ENCODE measurements at regions not wholly inside any gene's neighbourhood (a gene's known extent, or its start where the extent isn't known, plus 50 kb on each side); places are given as distances from the start of the nearest gene placed in this dataset.
"Not testable (repeated sequence)": the region's sequence is repeated elsewhere in the genome, so short reads cannot be mapped to it uniquely, and the experiment has no call there.

- intact Hi-C loops (cut with DNase I), result no loop called here
- no peaks in the 10 kb centered on the region for H3K9me3 ChIP-seq (ENCODE audit: control insufficient read depth, low read length)
- no peak overlapping the region for H3K27ac ChIP-seq (ENCODE audit: low read depth in 1 of 2, low read length in 2 of 2)
- no peak overlapping the region for H3K4me3 ChIP-seq (ENCODE audit: low read length in 2 of 2)
- no peaks in the 10 kb centered on the region for H3K36me3 ChIP-seq (ENCODE audit: control insufficient read depth in 1 of 2, insufficient read depth in 2 of 2, low read length in 1 of 2)
- ATAC-seq (ENCODE audit: low FRiP score), result no peak
- DNase-seq, result no peak
- H3K27me3 ChIP-seq (ENCODE audit: control insufficient read depth in 1 of 2, insufficient read depth in 2 of 2, low read length in 1 of 2), result no peaks in the 10 kb centered on the region
- 47 to 50% methylated on average over 1 of the region's 1 CpG for WGBS, 2 donors
- H3K4me1 ChIP-seq (ENCODE audit: control insufficient read depth in 1 of 2, insufficient read depth in 2 of 2, low read length in 2 of 2), result no peaks in the 10 kb centered on the region
Observed at GRCh38 chr3:3902161-3902560, 102.9 kb downstream of the LRRN1 start.

GRCh38 chr3:3906171-3906570 is 106.9 kb downstream of the LRRN1 start:
- H3K4me3 ChIP-seq (ENCODE audit: low read length in 2 of 2), result no peak overlapping the region
- intact Hi-C loops (cut with DNase I), result no loop called here
- H3K36me3 ChIP-seq (ENCODE audit: control insufficient read depth in 1 of 2, insufficient read depth in 2 of 2, low read length in 1 of 2), result no peaks in the 10 kb centered on the region
- 65 to 81% methylated on average over 3 of the region's 3 CpGs for WGBS, 2 donors
- H3K9me3 ChIP-seq (ENCODE audit: control insufficient read depth, low read length), result no peaks in the 10 kb centered on the region
- H3K4me1 ChIP-seq (ENCODE audit: control insufficient read depth in 1 of 2, insufficient read depth in 2 of 2, low read length in 2 of 2), result no peaks in the 10 kb centered on the region
- no peak for DNase-seq
- no peak overlapping the region for H3K27ac ChIP-seq (ENCODE audit: low read depth in 1 of 2, low read length in 2 of 2)
- no peaks in the 10 kb centered on the region for H3K27me3 ChIP-seq (ENCODE audit: control insufficient read depth in 1 of 2, insufficient read depth in 2 of 2, low read length in 1 of 2)
- ATAC-seq (ENCODE audit: low FRiP score), result no peak

GRCh38 chr3:3907023-3907422 is 107.8 kb downstream of the LRRN1 start:
- H3K4me1 ChIP-seq (ENCODE audit: control insufficient read depth in 1 of 2, insufficient read depth in 2 of 2, low read length in 2 of 2), result no peaks in the 10 kb centered on the region
- no peak overlapping the region for H3K4me3 ChIP-seq (ENCODE audit: low read length in 2 of 2)
- intact Hi-C loops (cut with DNase I), result no loop called here
- ATAC-seq (ENCODE audit: low FRiP score) (no peak), DNase-seq (no peak)
- no peaks in the 10 kb centered on the region for H3K36me3 ChIP-seq (ENCODE audit: control insufficient read depth in 1 of 2, insufficient read depth in 2 of 2, low read length in 1 of 2)
- H3K27me3 ChIP-seq (ENCODE audit: control insufficient read depth in 1 of 2, insufficient read depth in 2 of 2, low read length in 1 of 2), result no peaks in the 10 kb centered on the region
- H3K27ac ChIP-seq (ENCODE audit: low read depth in 1 of 2, low read length in 2 of 2), result no peak overlapping the region
- H3K9me3 ChIP-seq (ENCODE audit: control insufficient read depth, low read length), result no peaks in the 10 kb centered on the region

GRCh38 chr3:3918763-3919162 is 119.5 kb downstream of the LRRN1 start:
- H3K36me3 ChIP-seq (ENCODE audit: control insufficient read depth in 1 of 2, insufficient read depth in 2 of 2, low read length in 1 of 2), result no peaks in the 10 kb centered on the region
- intact Hi-C loops (cut with DNase I), result no loop called here
- ATAC-seq (ENCODE audit: low FRiP score) (no peak), DNase-seq (no peak)
- no peaks in the 10 kb centered on the region for H3K9me3 ChIP-seq (ENCODE audit: control insufficient read depth, low read length)
- H3K27me3 ChIP-seq (ENCODE audit: control insufficient read depth in 1 of 2, insufficient read depth in 2 of 2, low read length in 1 of 2), result no peaks in the 10 kb centered on the region
- H3K27ac ChIP-seq (ENCODE audit: low read depth in 1 of 2, low read length in 2 of 2), result no peak overlapping the region
- H3K4me3 ChIP-seq (ENCODE audit: low read length in 2 of 2), result no peak overlapping the region
- H3K4me1 ChIP-seq (ENCODE audit: control insufficient read depth in 1 of 2, insufficient read depth in 2 of 2, low read length in 2 of 2), result no peaks in the 10 kb centered on the region
- 83 to 93% methylated on average over 1 of the region's 1 CpG for WGBS, 2 donors

GRCh38 chr3:3919316-3919715 is 120.1 kb downstream of the LRRN1 start:
- ATAC-seq (ENCODE audit: low FRiP score) (no peak), DNase-seq (no peak)
- Histone ChIP-seq H3K36me3 (ENCODE audit: control insufficient read depth in 1 of 2, insufficient read depth in 2 of 2, low read length in 1 of 2) (no peaks in the 10 kb centered on the region), H3K27ac (ENCODE audit: low read depth in 1 of 2, low read length in 2 of 2) (no peak overlapping the region), H3K4me1 (ENCODE audit: control insufficient read depth in 1 of 2, insufficient read depth in 2 of 2, low read length in 2 of 2) (no peaks in the 10 kb centered on the region), H3K9me3 (ENCODE audit: control insufficient read depth, low read length) (no peaks in the 10 kb centered on the region), H3K4me3 (ENCODE audit: low read length in 2 of 2) (no peak overlapping the region), H3K27me3 (ENCODE audit: control insufficient read depth in 1 of 2, insufficient read depth in 2 of 2, low read length in 1 of 2) (no peaks in the 10 kb centered on the region)
- intact Hi-C loops (cut with DNase I), result no loop called here
- WGBS, 2 donors, result 41 to 60% methylated on average over 1 of the region's 1 CpG

GRCh38 chr3:3923619-3924018 is 124.4 kb downstream of the LRRN1 start:
- Histone ChIP-seq H3K27ac (ENCODE audit: low read depth in 1 of 2, low read length in 2 of 2) (no peak overlapping the region), H3K4me3 (ENCODE audit: low read length in 2 of 2) (no peak overlapping the region), H3K9me3 (ENCODE audit: control insufficient read depth, low read length) (no peaks in the 10 kb centered on the region), H3K27me3 (ENCODE audit: control insufficient read depth in 1 of 2, insufficient read depth in 2 of 2, low read length in 1 of 2) (no peaks in the 10 kb centered on the region), H3K4me1 (ENCODE audit: control insufficient read depth in 1 of 2, insufficient read depth in 2 of 2, low read length in 2 of 2) (no peaks in the 10 kb centered on the region), H3K36me3 (ENCODE audit: control insufficient read depth in 1 of 2, insufficient read depth in 2 of 2, low read length in 1 of 2) (no peaks in the 10 kb centered on the region)
- DNase-seq, result no peak
- WGBS, 2 donors, result 89 to 92% methylated on average over 1 of the region's 1 CpG
- ATAC-seq (ENCODE audit: low FRiP score), result no peak
- intact Hi-C loops (cut with DNase I), result no loop called here

GRCh38 chr3:3927198-3927597 is 128.0 kb downstream of the LRRN1 start:
- Histone ChIP-seq H3K9me3 (ENCODE audit: control insufficient read depth, low read length) (no peaks in the 10 kb centered on the region), H3K4me1 (ENCODE audit: control insufficient read depth in 1 of 2, insufficient read depth in 2 of 2, low read length in 2 of 2) (no peaks in the 10 kb centered on the region), H3K27me3 (ENCODE audit: control insufficient read depth in 1 of 2, insufficient read depth in 2 of 2, low read length in 1 of 2) (no peaks in the 10 kb centered on the region), H3K27ac (ENCODE audit: low read depth in 1 of 2, low read length in 2 of 2) (no peak overlapping the region), H3K4me3 (ENCODE audit: low read length in 2 of 2) (no peak overlapping the region), H3K36me3 (ENCODE audit: control insufficient read depth in 1 of 2, insufficient read depth in 2 of 2, low read length in 1 of 2) (no peaks in the 10 kb centered on the region)
- ATAC-seq (ENCODE audit: low FRiP score), result no peak
- DNase-seq, result no peak
- WGBS, 2 donors, result 81 to 89% methylated on average over 1 of the region's 1 CpG
- intact Hi-C loops (cut with DNase I), result no loop called here

- no peaks in the 10 kb centered on the region for H3K9me3 ChIP-seq (ENCODE audit: control insufficient read depth, low read length)
- no peaks in the 10 kb centered on the region for H3K36me3 ChIP-seq (ENCODE audit: control insufficient read depth in 1 of 2, insufficient read depth in 2 of 2, low read length in 1 of 2)
- 90 to 95% methylated on average over 1 of the region's 1 CpG for WGBS, 2 donors
- H3K27ac ChIP-seq (ENCODE audit: low read depth in 1 of 2, low read length in 2 of 2), result no peak overlapping the region
- ATAC-seq (ENCODE audit: low FRiP score) (no peak), DNase-seq (no peak)
- no peaks in the 10 kb centered on the region for H3K27me3 ChIP-seq (ENCODE audit: control insufficient read depth in 1 of 2, insufficient read depth in 2 of 2, low read length in 1 of 2)
- H3K4me1 ChIP-seq (ENCODE audit: control insufficient read depth in 1 of 2, insufficient read depth in 2 of 2, low read length in 2 of 2), result no peaks in the 10 kb centered on the region
- intact Hi-C loops (cut with DNase I), result no loop called here
- H3K4me3 ChIP-seq (ENCODE audit: low read length in 2 of 2), result no peak overlapping the region
Observed at GRCh38 chr3:3927965-3928364, 128.7 kb downstream of the LRRN1 start.

GRCh38 chr3:3941380-3941779 is 142.1 kb downstream of the LRRN1 start:
- WGBS, 2 donors, result 72 to 78% methylated on average over 8 of the region's 8 CpGs
- ATAC-seq (ENCODE audit: low FRiP score); DNase-seq; H3K36me3 ChIP-seq (ENCODE audit: control insufficient read depth in 1 of 2, insufficient read depth in 2 of 2, low read length in 1 of 2); H3K27me3 ChIP-seq (ENCODE audit: control insufficient read depth in 1 of 2, insufficient read depth in 2 of 2, low read length in 1 of 2); intact Hi-C loops (cut with DNase I); H3K27ac ChIP-seq (ENCODE audit: low read depth in 1 of 2, low read length in 2 of 2); H3K9me3 ChIP-seq (ENCODE audit: control insufficient read depth, low read length); H3K4me1 ChIP-seq (ENCODE audit: control insufficient read depth in 1 of 2, insufficient read depth in 2 of 2, low read length in 2 of 2); H3K4me3 ChIP-seq (ENCODE audit: low read length in 2 of 2): not testable (repeated sequence)
